T-helper 17 cell (primary cell): ENCODE measurements at regions not wholly inside any gene's neighbourhood (a gene's known extent, or its start where the extent isn't known, plus 50 kb on each side); places are given as distances from the start of the nearest gene placed in this dataset.

Source experiments
- ATAC-seq: fragments of 150-1000 bp; cut with Tn5 transposase; 2 replicates; pipeline ENCODE4 v1.10.0; 2021; ENCODE audit warnings: mild to moderate bottlenecking, moderate library complexity
- DNase-seq, 3 donors: peaks; one replicate each; pipeline versions ENCODE4 v3.0.0 to v3.0.0-alpha.2; 2020 to 2021
- H3K9me3 ChIP-seq: one replicate; pipeline ENCODE4 v1.7.0; 2013; ENCODE audit warnings: low read length, mild to moderate bottlenecking; ENCODE audit not compliant: control insufficient read depth, poor library complexity, severe bottlenecking
- H3K27ac Mint-ChIP-seq: one replicate; pipeline ENCODE4 v1.8.0; 2022; ENCODE audit warnings: mild to moderate bottlenecking, moderate library complexity, mixed read lengths
- H3K27me3 Mint-ChIP-seq: one replicate; pipeline ENCODE4 v1.8.0; 2022; ENCODE audit warnings: mixed read lengths
- H3K36me3 Mint-ChIP-seq: one replicate; pipeline ENCODE4 v1.8.0; 2022; ENCODE audit warnings: low read depth, mixed read lengths
- H3K4me1 Mint-ChIP-seq: one replicate; pipeline ENCODE4 v1.8.0; 2022; ENCODE audit warnings: mild to moderate bottlenecking, mixed read lengths
- H3K4me3 Mint-ChIP-seq: one replicate; pipeline ENCODE4 v1.8.0; 2022; ENCODE audit warnings: mild to moderate bottlenecking, moderate library complexity, mixed read lengths

GRCh38 chr11:111124724-111125123 is 120.8 kb upstream of the POU2AF2 start:
- Mint-ChIP-seq H3K4me3 (no peak overlapping the region), H3K36me3 (no peaks in the 10 kb centered on the region), H3K4me1 (no peaks in the 10 kb centered on the region)

DNA sequence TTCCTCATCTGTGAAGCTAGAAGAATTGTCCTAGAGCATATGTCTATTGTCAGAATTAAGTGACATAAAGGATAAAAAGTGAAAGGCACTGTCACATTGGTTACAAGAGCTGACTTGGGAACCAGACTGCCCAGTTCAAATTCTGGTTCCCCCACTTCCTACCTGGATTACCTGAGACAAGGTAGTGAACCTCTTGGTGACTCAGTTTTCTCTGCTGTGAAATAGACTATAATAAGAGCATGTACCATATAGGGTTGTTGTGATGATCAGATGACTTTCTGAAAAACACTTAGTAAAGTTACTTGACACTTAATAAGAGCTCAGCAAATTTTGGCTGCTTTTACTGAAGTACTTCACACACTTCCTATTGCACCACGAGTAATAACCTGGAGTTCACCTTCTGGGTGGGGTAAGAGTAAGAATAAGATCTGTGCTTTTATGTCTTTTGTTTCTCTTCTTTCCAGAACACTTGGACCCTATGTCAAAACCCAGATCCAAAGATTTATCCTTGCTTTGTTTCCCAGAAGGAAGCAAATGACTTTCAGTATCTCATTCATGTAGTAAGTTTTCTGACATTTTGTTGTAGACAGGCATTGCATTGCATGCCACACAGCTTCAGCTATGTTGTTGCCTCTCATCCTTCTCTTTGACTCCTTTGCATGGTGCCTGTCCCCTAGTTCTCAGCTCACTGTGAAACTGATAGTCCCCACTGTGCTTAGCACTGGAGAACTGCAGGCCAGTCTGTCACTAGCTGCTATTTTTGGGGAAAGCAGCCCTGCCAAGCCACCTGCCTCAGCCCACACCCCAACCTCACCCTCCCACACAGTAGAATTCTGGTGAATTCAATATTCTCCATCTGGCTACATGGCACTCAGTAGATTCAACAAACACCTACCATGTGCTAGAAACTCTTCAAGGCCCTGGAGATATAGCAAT is 121.8 kb upstream of the POU2AF2 start:
- no peaks in the 10 kb centered on the region for H3K9me3 ChIP-seq
- H3K27me3 Mint-ChIP-seq, result peaks cover 14% of the 10 kb centered on the region
- DNase-seq (no peak), ATAC-seq (no peak)
- H3K4me3 Mint-ChIP-seq, result no peak overlapping the region
- H3K4me1 Mint-ChIP-seq, result no peaks in the 10 kb centered on the region
- no peaks in the 10 kb centered on the region for H3K36me3 Mint-ChIP-seq
- no peak overlapping the region for H3K27ac Mint-ChIP-seq

More at GRCh38 chr11:111124724-111125123, 120.8 kb upstream of the POU2AF2 start:
- DNase-seq, result no peak
- Mint-ChIP-seq H3K27me3 (peaks cover 14% of the 10 kb centered on the region), H3K27ac (no peak overlapping the region)
- no peaks in the 10 kb centered on the region for H3K9me3 ChIP-seq
- no peak for ATAC-seq

DNA sequence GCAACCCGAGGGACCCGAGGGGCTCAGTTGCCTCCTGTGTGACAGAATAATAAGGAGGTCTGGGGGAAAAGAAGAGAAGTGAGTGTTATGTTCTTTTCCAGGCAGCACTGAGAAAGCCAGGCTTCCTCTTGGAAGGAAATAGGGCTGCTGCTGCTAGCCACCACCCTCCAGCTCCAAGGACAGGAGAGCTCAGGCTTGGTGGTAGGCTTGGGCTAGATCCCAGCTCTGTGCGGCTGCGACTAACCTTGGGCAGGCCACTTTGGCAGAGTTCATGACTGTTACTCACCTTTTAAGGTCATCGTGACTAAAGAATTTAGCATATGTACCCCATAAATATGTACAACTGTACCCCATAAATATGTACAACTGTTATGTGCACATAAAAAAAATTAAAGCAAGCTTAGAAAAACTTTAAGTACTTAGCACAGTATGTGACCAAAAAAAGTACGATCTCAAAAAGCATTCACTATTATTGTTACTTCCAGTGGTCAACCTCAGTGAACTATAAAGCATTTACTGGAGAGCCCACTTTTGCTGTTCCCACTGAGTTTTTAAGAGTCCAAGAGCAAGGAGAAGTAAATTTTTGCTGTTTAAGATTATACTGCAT is 124.7 kb upstream of the POU2AF2 start:
- Mint-ChIP-seq H3K4me3 (no peak overlapping the region), H3K4me1 (no peaks in the 10 kb centered on the region), H3K27me3 (peaks cover 5% of the 10 kb centered on the region), H3K36me3 (no peaks in the 10 kb centered on the region), H3K27ac (no peak overlapping the region)
- no peaks in the 10 kb centered on the region for H3K9me3 ChIP-seq
- ATAC-seq (no peak), DNase-seq (no peak)

DNA sequence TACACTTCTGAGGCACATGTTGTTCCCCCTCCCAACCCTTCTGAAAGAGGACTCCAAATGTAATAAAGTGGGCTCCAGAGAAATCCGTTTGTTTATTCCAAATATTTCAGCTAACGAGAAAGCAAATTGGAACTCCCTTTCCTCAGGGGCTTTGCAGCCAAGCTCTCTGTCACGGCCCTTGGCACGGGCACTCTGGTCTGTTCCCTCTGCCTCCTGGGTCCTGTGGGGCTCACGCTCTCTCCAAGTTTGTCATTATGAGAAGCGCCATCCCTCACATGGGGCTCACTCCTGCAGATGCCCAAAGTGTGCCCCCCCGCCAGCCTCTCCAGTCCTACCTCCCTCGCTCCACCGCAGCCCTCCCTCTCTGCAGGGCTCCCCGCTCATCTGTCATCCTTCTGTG is 125.4 kb upstream of the POU2AF2 start:
- Mint-ChIP-seq H3K4me3 (no peak overlapping the region), H3K27ac (no peak overlapping the region), H3K36me3 (no peaks in the 10 kb centered on the region), H3K27me3 (peaks cover 4% of the 10 kb centered on the region), H3K4me1 (no peaks in the 10 kb centered on the region)
- DNase-seq (no peak), ATAC-seq (no peak)
- H3K9me3 ChIP-seq, result no peaks in the 10 kb centered on the region

DNA sequence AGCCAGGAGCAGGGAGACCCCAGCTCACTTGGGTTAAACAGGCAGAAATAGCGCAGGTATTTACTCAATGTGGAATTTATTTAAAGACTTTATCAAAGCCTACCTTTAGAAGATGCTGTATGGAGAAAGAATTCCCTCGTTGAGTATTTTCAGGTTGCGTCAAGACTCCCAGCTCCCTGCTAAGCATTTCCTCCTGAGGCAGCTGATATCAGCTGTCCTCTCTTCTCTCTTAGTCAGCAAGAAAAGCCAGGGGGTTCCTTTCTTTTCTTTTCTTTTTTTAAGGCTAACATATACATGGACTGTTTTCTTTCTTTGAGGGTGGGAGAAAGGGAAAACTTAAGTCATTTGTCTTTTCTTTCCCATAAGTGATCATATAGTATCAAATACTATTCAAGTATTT is 125.8 kb upstream of the POU2AF2 start:
- Mint-ChIP-seq H3K27me3 (peaks cover 4% of the 10 kb centered on the region), H3K36me3 (no peaks in the 10 kb centered on the region), H3K27ac (no peak overlapping the region), H3K4me3 (no peak overlapping the region), H3K4me1 (no peaks in the 10 kb centered on the region)
- DNase-seq, result no peak
- H3K9me3 ChIP-seq, result no peaks in the 10 kb centered on the region
- no peak for ATAC-seq

GRCh38 chr11:111115890-111116289 is 129.6 kb upstream of the POU2AF2 start:
- DNase-seq (no peak), ATAC-seq (no peak)
- peaks cover 2% of the 10 kb centered on the region for H3K36me3 Mint-ChIP-seq
- peaks cover 7% of the 10 kb centered on the region for H3K27me3 Mint-ChIP-seq
- H3K4me1 Mint-ChIP-seq, result no peaks in the 10 kb centered on the region
- H3K4me3 Mint-ChIP-seq, result no peak overlapping the region
- H3K9me3 ChIP-seq, result no peaks in the 10 kb centered on the region
- H3K27ac Mint-ChIP-seq, result no peak overlapping the region

DNA sequence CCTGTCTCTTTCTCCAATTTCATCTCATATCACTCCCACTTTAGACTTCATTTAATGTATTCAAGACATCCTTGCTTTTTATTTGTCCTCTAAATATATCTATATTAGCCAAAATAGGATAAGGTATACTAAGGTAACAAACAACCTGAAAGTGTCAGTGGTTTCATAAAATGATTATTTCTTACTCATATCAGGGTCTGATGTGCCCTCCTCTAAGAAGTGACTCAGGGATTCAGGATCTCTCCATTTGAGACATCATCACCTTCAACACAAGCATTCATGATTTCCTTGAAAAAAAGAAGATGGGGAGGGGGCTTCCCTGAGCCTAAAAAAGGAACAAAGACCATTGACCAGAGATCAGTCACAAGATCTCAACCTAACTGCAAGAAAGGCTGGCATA is 131.4 kb upstream of the POU2AF2 start:
- Mint-ChIP-seq H3K27me3 (peaks cover 15% of the 10 kb centered on the region), H3K27ac (no peak overlapping the region), H3K36me3 (peaks cover 2% of the 10 kb centered on the region), H3K4me1 (no peaks in the 10 kb centered on the region), H3K4me3 (no peak overlapping the region)
- no peaks in the 10 kb centered on the region for H3K9me3 ChIP-seq
- no peak for DNase-seq
- no peak for ATAC-seq

- Mint-ChIP-seq H3K4me1 (no peaks in the 10 kb centered on the region), H3K27ac (no peak overlapping the region), H3K4me3 (no peak overlapping the region), H3K36me3 (peaks cover 2% of the 10 kb centered on the region), H3K27me3 (peaks cover 24% of the 10 kb centered on the region)
- no peaks in the 10 kb centered on the region for H3K9me3 ChIP-seq
- DNase-seq (no peak), ATAC-seq (no peak)
These were observed 132.9 kb upstream of the POU2AF2 start for GRCh38 chr11:111112614-111113013.

DNA sequence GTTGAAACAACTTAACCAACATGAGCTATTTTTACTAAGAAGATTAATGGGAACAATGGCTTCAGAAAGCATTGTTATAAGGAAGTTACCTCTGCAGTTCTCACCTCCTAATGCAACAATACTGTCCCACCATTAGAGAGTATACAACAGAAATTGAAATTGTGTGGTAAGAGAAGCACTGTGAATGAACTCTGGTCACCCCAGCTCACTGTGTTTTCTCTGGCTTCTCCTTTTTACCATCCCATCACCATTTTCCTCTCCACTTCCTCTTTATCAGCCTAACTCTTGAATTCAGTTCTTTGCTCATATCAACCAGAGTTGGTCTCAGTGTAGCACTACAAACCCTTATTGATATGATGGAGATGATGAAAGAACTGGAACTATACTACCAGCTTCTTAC is 138.0 kb upstream of the POU2AF2 start:
- H3K4me1 Mint-ChIP-seq, result no peaks in the 10 kb centered on the region
- no peaks in the 10 kb centered on the region for H3K9me3 ChIP-seq
- DNase-seq, result no peak
- no peak overlapping the region for H3K4me3 Mint-ChIP-seq
- H3K36me3 Mint-ChIP-seq, result no peaks in the 10 kb centered on the region
- no peak overlapping the region for H3K27ac Mint-ChIP-seq
- ATAC-seq, result no peak
- peaks cover 47% of the 10 kb centered on the region for H3K27me3 Mint-ChIP-seq

DNA sequence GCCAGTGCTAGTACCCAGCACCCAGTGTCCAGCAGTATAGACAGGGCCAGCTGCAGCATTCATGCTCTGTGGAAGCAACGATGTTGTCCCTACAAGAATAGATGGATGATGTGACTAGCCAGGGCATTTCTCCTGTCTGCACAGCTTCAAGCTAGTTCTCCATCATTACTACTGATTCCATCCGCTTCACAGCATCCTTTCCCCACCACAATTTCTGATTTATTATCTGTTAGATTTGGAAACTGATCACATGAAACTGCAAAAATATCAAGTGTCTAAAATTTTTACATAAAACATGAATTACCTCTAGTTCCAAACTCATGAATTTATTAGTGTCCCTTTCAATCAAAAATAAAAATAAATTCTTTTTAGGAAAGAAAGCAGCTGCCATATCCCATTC is 138.9 kb upstream of the POU2AF2 start:
- Mint-ChIP-seq H3K4me1 (no peaks in the 10 kb centered on the region), H3K27me3 (peaks cover 47% of the 10 kb centered on the region), H3K36me3 (no peaks in the 10 kb centered on the region), H3K27ac (no peak overlapping the region), H3K4me3 (no peak overlapping the region)
- H3K9me3 ChIP-seq, result no peaks in the 10 kb centered on the region
- DNase-seq (no peak), ATAC-seq (no peak)

GRCh38 chr11:111105566-111105965 is 140.0 kb upstream of the POU2AF2 start:
- ATAC-seq, result no peak
- DNase-seq, result no peak
- Mint-ChIP-seq H3K36me3 (no peaks in the 10 kb centered on the region), H3K27me3 (peaks cover 47% of the 10 kb centered on the region), H3K4me1 (no peaks in the 10 kb centered on the region), H3K27ac (no peak overlapping the region), H3K4me3 (no peak overlapping the region)
- no peaks in the 10 kb centered on the region for H3K9me3 ChIP-seq

DNA sequence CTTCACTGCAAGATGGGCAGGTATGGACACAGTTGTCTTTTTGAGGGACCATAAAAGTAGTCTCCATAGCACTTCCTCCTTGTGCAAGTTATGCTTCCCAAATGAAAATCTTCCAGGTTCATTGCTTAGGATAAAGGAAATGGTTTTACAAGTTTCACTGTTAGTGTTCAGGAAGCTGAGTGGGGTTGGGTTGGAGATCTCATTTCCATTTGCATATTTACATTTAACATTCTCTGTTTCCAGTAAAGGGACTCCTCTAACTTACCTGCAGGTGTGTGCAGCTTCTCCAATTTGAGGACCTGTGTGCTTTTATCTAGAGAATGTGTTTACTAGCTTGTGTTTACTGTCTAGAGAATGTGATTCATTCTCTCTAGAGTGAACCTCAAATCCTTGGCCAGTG is 141.3 kb upstream of the POU2AF2 start:
- no peak overlapping the region for H3K4me3 Mint-ChIP-seq
- H3K4me1 Mint-ChIP-seq, result no peaks in the 10 kb centered on the region
- DNase-seq, result no peak
- no peaks in the 10 kb centered on the region for H3K9me3 ChIP-seq
- no peak for ATAC-seq
- H3K27me3 Mint-ChIP-seq, result peaks cover 38% of the 10 kb centered on the region
- no peak overlapping the region for H3K27ac Mint-ChIP-seq
- H3K36me3 Mint-ChIP-seq, result no peaks in the 10 kb centered on the region

DNA sequence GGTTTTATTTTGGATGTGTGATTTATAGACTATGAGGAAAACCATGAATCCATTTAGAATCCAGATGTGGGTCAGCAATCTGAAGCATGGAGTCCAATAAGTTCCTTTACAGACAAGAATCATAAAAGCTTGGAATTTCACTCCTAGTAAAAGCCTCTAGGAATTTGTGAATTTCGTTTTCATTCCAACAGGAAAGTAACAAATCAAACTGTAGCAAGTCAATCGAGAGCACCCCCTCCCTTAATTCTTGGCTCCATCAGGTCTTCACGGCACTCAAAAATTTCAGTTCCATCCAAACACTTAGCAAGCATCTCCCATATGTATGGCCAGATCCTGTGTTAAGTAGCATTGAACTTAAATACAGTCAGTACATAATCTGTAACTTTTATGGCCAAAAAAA is 143.6 kb upstream of the POU2AF2 start:
- no peaks in the 10 kb centered on the region for H3K9me3 ChIP-seq
- no peak overlapping the region for H3K4me3 Mint-ChIP-seq
- DNase-seq, result no peak
- H3K27ac Mint-ChIP-seq, result no peak overlapping the region
- H3K4me1 Mint-ChIP-seq, result no peaks in the 10 kb centered on the region
- ATAC-seq, result no peak
- H3K36me3 Mint-ChIP-seq, result no peaks in the 10 kb centered on the region
- peaks cover 38% of the 10 kb centered on the region for H3K27me3 Mint-ChIP-seq
